Gastrocnemius medialis (tissue), 4 donors: ENCODE measurements at regions not wholly inside any gene's neighbourhood (a gene's known extent, or its start where the extent isn't known, plus 50 kb on each side); places are given as distances from the start of the nearest gene placed in this dataset.

Experiments
- CTCF ChIP-seq, 5 experiments: fragments of 450-650 bp in 3 of 5; fragments of 200-600 bp in 2 of 5; sonication (generic) in 2 of 5; IDR thresholded peaks in 4 of 5; conservative IDR thresholded peaks in 1 of 5; 1 replicate in 4 of 5; 2 replicates in 1 of 5; pipeline ENCODE4 v1.5.1; 2016 to 2019; ENCODE audit warnings: antibody characterized with exemption in 5 of 5, mild to moderate bottlenecking in 3 of 5, moderate library complexity in 3 of 5
- POLR2A ChIP-seq, 2 donors: fragments of 450-650 bp; IDR thresholded peaks; one replicate each; pipeline ENCODE4 v1.6.1; 2017; ENCODE audit warnings: antibody characterized with exemption in 2 of 2, mild to moderate bottlenecking in 2 of 2, moderate library complexity in 2 of 2

GRCh38 chr6:130578713-130579112 is 212.9 kb downstream of the TMEM200A start:
- TF ChIP-seq POLR2A (IDR thresholded peaks at IDR 0.05) (no peak), CTCF (IDR thresholded peaks at IDR 0.05 in 4 of 5, conservative IDR thresholded peaks at IDR 0.05 in 1 of 5) (no peak)
